ENCODE measurements at regions not wholly inside any gene's neighbourhood (a gene's known extent, or its start where the extent isn't known, plus 50 kb on each side); places are given as distances from the start of the nearest gene placed in this dataset.

- TF ChIP-seq CTCF (IDR thresholded peaks at IDR 0.05), result no peak
- DNase-seq (ENCODE audit: low spot score) (no peak), ATAC-seq (ENCODE audit: low FRiP score) (no peak)
These were observed 264.0 kb downstream of the ETS1 start for GRCh38 chr11:128323381-128323780.

DNA sequence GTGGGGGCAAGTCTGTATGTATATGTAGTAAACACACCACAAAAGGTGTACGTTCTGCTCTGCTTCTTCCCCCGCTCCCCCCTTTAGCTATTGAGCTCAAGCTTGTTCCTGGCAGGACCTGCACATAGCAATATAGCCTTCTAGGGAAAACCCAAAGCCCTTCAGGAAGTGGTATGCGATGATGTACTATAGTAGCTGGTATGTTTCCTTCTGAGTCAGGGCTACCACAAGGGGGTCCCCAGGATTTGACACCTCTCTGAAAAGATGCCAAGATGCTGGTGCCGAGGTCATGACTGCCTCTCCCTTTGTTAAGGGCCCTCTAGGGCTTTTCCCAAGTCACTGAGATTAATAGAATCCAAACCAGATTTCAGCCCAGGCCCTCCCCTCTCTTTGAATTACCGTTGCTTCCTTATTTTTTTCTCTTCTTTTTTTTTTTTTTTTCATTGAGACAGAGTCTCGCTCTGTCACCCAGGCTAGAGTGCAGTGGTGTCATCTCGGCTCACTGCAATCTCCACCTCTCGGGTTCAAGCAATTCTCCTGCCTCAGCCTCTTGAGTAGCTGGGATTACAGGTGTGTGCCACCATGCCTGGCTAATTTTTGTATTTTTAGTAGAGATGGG lies 268.4 kb downstream of the ETS1 start:
- TF ChIP-seq CTCF (IDR thresholded peaks at IDR 0.05), result no peak
- ATAC-seq (ENCODE audit: low FRiP score), result no peak
- no peak for DNase-seq (ENCODE audit: low spot score)

GRCh38 chr11:128316541-128317227 lies 270.7 kb downstream of the ETS1 start:
- ATAC-seq (ENCODE audit: low FRiP score), result no peak
- no peak for DNase-seq (ENCODE audit: low spot score)
- TF ChIP-seq CTCF (IDR thresholded peaks at IDR 0.05), result no peak

DNA sequence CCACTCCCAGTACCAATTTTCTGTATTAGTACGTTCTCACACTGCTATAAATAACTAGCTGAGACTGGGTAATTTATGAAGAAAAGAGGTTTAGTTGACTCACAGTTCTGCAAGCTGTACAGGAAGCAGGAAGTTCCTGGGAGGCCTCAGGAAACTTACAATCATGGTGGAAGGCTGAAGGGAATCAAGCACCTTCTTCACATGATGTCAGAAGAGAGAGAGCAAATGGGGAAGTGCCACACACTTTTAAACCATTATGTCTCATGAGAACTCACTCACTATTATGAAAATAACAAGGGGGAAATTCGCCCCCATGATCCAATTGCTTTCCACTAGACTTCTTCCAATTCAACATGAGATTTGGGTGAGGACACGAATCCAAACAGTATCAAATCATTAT lies 271.4 kb downstream of the ETS1 start:
- ATAC-seq (ENCODE audit: low FRiP score) (no peak), DNase-seq (ENCODE audit: low spot score) (no peak)
- TF ChIP-seq CTCF (IDR thresholded peaks at IDR 0.05), result no peak

DNA sequence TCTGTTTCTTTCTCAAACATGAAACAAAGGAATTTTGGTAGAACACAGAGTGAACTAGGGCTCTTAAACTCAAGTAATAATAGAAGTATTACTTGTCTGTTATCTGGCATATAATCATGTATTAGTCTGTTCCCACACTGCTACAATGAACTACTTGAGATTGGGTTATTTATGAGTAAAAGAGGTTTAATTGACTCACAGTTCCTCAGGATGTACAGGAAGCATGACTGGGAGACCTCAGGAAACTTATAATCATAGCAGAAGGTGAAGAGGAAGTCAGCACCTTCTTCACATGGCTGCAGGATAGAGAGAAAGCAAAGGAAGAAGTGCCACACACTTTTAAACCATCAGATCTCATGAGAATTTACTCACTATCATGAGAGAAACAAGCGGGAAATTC lies 273.4 kb downstream of the ETS1 start:
- no peak for TF ChIP-seq CTCF (IDR thresholded peaks at IDR 0.05)
- no peak for DNase-seq (ENCODE audit: low spot score)
- no peak for ATAC-seq (ENCODE audit: low FRiP score)

- TF ChIP-seq CTCF (IDR thresholded peaks at IDR 0.05), result no peak
- no peak for DNase-seq (ENCODE audit: low spot score)
- ATAC-seq (ENCODE audit: low FRiP score), result no peak
These were observed 275.3 kb downstream of the ETS1 start for GRCh38 chr11:128311742-128312719.

All from omental fat pad (tissue), 3 donors.